HUDEP-2 (cell line): ENCODE measurements at regions not wholly inside any gene's neighbourhood (a gene's known extent, or its start where the extent isn't known, plus 50 kb on each side); places are given as distances from the start of the nearest gene placed in this dataset.
"Not testable (repeated sequence)": the region's sequence is repeated elsewhere in the genome, so short reads cannot be mapped to it uniquely, and the experiment has no call there.

Experiments used
- DNase-seq, 76 experiments: peaks; one replicate each; lab custom pipeline; 2025; ENCODE audit not compliant: unreplicated experiment in 76 of 76; lab: John Stamatoyannopoulos, UW

DNA sequence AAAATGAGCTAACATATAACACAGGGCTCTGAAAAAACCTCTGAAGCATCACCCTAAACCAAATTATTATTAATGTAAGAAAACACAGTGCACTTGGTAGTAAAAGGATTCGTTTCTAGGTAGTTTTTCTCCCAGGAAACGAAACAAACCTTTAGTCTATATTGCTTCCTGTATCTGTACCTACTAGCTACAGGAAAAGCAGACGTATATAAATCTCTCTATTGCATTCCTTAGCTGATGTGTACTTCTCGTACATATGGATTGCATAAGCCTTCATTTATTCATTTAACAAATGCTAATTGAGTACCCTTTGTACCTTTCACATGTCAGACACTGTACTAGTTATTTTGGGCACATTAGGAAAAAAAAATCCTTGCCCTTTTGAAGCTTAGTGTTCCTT, 85.0 kb upstream of the RASA1 start:
- no peak for DNase-seq

DNA sequence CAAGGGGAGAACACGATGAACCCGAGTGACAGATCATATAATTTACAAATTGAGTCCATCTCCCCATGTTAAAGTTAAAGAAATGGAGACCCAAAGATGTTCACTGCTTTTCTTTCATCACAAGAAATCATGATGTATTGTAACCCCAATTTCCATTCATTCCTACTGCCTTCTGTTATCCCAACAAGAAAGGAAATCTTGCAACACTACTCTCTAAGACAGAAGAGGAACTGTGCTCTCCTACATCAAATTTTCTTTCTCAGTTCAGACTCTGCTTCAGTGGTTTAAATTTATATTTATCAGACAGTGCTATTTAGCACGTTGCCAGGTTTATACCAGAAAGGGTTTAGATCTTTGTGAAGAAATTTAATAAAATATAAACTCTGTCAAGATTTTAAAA, 83.8 kb upstream of the RASA1 start:
- no peak for DNase-seq

GRCh38 chr5:87184605-87185004, 83.1 kb upstream of the RASA1 start:
- DNase-seq: no peak

- no peak for DNase-seq
Observed at GRCh38 chr5:87185838-87186237, 81.8 kb upstream of the RASA1 start.

DNA sequence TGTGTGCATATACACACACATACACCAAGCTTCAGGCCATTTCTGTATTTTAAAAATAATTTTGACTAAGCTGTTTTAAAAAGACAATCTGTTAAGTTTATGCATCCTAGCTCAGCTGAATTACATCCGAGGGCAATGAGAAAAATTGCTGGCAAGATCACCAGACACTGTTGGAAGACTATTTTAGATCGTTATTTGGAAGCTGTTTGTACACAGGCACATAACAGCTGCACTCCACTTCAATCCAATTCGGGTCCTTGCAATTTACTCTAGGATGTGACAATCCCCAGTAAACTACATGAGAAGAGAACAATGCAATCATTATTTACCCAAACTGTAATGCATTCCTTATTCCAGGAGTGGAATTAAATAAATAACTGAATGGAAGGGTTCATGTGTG, 79.3 kb upstream of the RASA1 start:
- DNase-seq: no peak

- no peak for DNase-seq
Observed at GRCh38 chr5:87190041-87190440, 77.6 kb upstream of the RASA1 start.

- no peak for DNase-seq
Observed at GRCh38 chr5:87190687-87191086, 77.0 kb upstream of the RASA1 start.

GRCh38 chr5:87191645-87192044, 76.0 kb upstream of the RASA1 start:
- DNase-seq: no peak

DNA sequence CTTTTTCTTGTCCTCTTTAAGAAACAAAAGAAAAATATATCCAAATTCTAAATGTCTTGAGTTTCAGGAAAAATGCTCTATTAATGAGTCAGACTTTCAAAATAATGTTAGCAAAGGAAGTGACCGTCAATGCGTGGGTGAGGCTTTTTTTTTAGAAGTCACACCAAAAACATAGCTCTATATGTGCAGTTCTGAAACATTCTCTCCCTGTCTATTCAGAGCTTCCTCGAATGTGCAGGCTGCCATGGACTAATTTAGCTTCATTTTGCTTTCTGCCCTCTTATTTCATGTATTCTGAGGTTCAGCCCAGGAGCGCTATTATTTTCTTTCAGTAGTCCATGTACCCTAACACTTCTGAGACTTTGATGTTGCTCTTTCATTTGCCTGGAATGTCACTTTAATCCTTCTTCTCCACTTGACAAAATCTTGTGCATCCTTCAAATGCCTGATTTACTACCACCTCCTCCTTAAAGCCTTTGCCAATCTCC, 72.5 kb upstream of the RASA1 start:
- no peak for DNase-seq

DNA sequence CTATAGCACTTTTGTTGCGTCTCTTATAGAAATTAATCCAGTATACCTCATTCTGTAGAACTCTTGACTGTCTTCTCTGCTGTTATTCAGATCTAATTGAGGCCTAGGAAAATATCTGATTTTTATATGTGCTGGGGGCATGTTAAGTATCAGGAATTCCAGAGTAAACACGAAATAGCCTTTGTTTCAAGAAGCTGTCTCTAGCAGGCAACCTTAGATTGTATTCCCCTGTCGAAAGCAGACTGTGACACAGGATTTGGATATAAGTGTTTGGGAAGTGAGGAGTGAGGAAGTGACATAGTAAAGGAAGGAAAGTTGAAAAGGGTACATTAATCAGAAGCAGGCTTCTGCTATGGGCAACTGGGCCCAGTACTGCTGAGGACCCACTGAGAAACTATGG, 72.1 kb upstream of the RASA1 start:
- no peak for DNase-seq

DNA sequence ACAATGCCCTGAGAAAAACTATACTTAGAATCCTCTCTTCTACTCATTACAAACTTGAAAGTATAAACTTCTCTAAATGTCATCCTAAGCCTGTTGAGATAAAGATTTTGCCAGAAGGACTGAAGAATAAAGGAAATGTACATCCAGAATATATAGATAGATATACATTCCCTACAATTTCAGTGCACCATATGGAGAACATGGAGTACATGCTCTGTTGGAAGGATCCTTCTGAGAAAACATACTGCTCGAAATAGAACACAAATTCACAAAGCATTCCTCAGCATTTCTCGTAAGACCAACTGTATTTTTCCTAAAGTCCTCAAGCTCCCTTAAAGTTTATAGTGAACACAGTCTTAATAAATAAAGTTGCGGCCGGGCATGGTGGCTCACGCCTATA, 69.7 kb upstream of the RASA1 start:
- no peak for DNase-seq

GRCh38 chr5:87199246-87199645, 68.4 kb upstream of the RASA1 start:
- DNase-seq: not testable (repeated sequence)

GRCh38 chr5:87199704-87200103, 68.0 kb upstream of the RASA1 start:
- DNase-seq: not testable (repeated sequence)

DNA sequence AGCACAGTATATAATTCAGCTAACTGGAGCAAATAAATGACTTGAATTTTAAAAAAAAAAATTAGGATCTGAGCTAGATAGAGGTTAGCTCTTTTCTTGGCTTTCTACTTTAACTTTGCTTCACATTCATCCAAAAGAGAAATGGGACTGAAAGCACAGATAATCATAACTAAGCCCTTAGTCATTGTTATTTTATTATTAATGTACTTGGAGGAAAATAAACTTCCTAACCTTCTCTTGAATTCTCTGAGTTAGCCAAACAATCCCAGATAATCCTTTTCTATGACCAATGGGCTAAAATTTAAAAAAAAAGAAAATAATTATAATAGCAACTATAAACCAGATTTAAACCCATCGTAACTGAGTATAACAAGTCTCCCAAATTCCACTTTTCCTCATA, 57.6 kb upstream of the RASA1 start:
- DNase-seq: no peak

DNA sequence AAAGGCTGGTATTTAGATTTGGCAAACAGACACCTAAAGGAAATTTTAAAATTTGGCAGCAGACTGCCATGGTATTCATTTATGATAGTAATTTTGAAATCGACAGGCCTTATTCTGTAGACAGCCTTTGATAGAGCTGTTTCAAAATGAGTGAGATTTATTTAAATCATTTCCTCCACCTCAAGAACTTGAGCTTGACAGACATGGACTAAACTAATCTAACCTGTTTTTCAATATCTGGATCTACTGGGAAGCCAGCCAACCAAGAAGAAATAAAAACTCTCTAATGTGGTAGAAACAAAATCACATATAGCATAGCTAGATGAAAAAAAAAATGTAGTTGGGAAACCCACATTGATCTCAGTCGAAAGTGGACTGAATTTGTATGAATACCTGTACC, 56.9 kb upstream of the RASA1 start:
- no peak for DNase-seq

GRCh38 chr5:87211676-87212075, 56.0 kb upstream of the RASA1 start:
- no peak for DNase-seq

GRCh38 chr5:87212183-87212582, 55.5 kb upstream of the RASA1 start:
- DNase-seq: not testable (repeated sequence)

GRCh38 chr5:87217480-87217879, 50.2 kb upstream of the RASA1 start:
- DNase-seq: not testable (repeated sequence)
